Stimulated activated CD8-positive, alpha-beta memory T cell treated with anti-CD3 and anti-CD28 coated beads, Interleukin-2, amount 100 ng/mL, for 1 hour (primary cell): ENCODE measurements at regions not wholly inside any gene's neighbourhood (a gene's known extent, or its start where the extent isn't known, plus 50 kb on each side); places are given as distances from the start of the nearest gene placed in this dataset.
"Not testable (repeated sequence)": the region's sequence is repeated elsewhere in the genome, so short reads cannot be mapped to it uniquely, and the experiment has no call there.

Experiments used
- DNase-seq, 2 donors: peaks; one replicate each; pipeline ENCODE4 v3.0.0-alpha.2; 2020; ENCODE audit warnings: low read depth in 2 of 2

DNA sequence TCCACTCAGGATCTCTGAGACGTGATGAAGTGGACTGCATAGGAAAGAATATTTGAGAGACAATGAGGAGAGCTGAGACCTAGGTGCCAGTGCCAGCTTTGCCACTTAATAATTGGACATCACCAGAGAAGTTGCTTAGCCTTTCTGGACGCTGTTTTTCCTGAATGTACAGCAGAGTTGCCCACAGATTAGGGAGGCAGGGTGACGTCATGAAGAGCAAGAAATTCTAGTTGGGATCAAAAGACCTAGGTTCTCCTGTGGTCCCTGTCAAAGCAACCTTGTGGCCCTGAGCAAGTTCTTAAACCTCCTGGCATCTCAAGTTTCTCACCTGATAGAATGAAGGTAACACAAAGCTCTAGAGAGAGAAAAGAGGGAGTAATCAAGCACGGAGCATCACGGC is 174.6 kb upstream of the TENM4 start:
- DNase-seq = no peak

DNA sequence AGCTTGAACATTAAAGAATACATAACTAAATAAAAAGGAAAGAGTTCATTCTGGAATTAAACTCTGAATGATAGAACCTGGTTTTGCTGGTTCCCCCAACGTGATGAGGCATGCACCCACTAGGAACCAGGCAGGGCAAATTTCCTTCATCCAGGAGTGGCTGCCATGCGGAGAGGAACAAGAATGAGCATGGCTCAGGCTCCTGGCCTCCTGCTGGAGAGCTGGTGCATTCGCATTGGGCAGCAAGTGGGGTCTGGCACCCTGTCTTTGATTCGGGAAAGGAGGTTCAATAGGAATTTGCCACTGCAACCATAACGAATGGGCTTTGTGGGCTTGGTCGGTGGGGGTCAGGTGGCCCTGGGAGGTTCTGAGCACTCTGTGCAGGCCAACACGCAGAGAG is 169.8 kb upstream of the TENM4 start:
- no peak for DNase-seq

DNA sequence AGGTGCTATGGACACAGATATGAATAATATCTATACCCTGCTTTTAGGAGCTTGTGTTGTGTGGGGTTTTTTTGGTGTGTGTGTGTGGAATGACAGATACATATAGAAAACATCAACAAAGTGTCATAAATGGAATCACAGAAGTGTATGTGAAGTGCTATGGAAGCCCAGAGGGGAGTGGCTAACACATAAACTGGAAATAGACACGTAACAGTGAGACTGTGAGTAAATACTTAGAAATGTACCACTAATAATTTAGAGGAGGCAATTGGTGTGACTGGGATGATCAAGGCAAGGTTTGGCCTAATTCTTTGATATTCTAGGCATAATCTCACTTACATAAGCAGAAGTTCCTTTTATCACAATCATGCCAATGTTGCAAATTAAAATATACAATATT is 169.3 kb upstream of the TENM4 start:
- DNase-seq = no peak

DNA sequence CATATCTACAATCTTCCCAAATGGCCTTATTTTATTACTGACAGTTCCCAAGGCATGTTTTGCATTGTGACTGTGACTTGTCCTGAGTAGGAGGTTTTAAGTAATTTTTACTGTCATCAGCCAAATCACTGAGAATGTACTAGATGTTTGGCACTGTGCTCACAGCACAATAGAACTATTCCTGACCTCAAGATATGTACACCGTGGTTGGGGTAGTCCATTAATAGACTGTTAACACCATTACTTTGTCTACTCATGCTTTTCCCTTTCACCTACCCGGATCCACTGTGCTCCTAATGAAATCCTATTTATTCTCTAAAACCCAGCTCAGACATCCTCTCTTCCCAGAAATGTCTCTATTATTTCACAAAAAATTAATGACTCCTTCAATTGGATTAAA is 168.7 kb upstream of the TENM4 start:
- no peak for DNase-seq

GRCh38 chr11:79606461-79606860 is 165.6 kb upstream of the TENM4 start:
- not testable (repeated sequence) for DNase-seq

DNA sequence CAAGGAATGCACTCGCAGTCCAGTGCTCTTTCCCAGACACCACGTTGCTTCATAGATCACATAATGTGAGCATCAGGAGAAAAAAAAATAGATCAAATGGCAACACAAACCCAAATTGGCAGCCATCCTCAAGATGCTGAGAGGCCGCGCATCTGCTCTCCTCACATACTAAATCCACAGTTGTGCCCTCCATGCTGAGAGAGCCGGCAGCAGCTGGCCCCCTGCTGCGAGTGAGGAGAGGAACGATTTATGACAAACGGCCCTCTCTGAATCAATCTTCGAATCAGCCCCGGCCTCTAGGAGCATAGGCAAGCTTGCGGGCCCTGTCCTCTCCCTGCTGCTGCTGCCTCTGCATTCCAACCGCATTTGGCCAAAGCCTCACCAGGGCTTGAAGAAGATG is 159.9 kb upstream of the TENM4 start:
- no peak for DNase-seq

DNA sequence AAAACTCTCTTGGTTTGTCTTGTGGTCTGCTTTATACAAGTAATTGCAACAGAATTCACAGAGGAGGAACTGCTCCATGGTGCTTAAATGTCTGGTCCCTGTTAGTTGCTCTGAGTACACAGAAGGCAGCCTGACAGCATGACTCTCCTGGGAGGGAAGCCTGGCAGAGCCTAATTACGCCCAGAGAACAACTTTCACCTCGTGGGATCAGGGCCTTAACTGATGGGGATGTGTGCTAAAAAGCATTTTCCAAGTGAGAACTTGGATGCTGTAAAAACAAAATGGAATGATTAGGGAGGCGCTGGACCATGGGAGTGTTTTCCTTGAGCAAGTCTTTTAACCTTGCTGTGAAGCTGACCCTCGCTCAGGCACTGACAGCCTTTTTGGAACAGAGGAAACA is 154.0 kb upstream of the TENM4 start:
- DNase-seq = no peak

DNA sequence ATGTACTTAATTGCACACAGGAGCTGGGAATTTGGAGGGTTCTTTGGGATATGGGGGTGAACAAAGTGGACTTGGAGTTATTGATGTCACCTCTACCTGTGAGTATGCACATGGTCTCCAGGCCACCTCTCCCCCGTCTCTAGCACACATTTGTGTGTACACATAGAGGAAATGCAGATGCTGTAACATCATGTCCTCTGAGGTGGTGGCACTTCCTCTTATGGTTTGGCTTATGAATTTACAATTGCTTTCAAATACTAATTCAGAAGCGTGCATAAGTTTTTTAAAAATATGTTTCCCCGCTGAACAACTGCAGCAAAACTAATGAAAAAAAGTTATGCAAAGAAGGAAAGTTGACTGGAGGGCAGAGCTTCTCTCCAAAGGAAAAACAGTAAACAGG is 152.0 kb upstream of the TENM4 start:
- no peak for DNase-seq

DNA sequence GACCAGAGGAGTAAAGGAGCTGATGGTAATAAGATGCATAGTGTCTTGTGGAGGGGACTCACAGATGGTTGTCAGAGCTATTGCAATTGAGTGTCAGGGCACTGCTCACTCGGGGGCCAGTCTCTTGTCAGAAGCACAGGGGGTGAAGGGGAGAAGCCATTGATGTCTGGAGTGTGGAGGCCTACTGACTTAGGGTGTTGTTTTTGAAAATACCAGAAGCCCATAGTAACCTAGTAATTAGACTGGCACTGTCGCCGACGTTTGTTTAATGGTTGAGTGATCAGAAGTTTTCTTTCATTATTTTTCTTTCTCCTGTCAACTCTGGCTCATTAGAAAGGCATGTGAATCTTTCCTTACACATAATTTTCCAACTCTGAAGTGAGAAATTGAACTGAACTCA is 151.6 kb upstream of the TENM4 start:
- no peak for DNase-seq

DNA sequence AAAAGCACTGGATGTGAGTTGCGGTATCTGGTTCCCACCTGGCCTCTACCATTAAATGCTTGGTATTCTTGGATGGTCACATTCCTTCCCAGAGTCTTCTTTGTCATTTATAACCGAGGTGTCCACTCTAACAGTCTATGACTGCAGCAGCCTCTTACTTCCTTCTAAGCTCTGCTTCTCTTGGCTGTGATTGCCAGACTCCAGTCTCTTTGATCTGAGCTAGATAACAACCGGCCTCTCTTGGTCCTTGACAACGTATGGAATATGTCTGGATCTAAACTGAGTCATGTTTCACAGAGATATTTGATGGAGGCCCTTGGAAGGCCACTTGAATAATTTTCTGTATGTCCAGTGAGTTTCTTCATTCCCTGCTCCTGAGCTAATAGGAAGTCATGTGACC is 141.6 kb upstream of the TENM4 start:
- no peak for DNase-seq

DNA sequence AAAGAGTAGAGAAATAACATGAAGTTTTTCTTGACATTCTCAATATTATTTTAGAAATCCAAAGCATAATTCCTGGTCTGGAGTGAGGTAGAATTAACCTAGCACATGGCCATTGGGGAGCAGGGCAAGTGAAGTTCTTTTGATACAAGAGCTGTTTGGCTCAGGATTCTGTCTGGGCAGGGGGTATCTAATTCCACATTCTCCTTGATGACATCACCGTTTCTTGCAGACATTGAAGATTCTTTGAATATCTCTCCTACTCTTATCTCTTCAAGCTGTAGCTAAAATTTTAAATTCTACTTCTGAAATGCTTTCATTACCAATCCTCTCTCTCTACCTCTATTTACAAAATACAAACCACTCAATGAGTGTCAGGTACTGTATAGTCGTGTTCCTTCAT is 138.2 kb upstream of the TENM4 start:
- no peak for DNase-seq

DNA sequence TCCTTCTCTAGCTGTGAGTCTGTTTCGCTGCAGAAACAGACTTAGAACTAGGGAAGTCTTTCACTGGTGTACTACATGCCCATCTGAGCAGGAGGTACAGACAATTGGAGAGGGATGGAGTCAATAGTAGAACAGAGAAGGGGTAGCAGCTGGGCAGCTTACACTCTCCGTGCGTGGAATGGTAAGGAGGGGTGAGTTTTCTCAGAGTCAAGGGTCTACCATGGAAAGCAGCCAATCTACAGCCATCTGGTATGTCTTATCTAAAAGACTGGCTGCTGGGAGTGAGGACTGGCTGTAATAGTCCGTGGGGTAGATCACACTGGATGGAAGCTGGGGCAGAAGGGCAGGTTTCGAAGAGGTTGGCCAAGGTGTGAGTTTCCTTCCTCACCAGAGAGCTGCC is 137.3 kb upstream of the TENM4 start:
- no peak for DNase-seq

DNA sequence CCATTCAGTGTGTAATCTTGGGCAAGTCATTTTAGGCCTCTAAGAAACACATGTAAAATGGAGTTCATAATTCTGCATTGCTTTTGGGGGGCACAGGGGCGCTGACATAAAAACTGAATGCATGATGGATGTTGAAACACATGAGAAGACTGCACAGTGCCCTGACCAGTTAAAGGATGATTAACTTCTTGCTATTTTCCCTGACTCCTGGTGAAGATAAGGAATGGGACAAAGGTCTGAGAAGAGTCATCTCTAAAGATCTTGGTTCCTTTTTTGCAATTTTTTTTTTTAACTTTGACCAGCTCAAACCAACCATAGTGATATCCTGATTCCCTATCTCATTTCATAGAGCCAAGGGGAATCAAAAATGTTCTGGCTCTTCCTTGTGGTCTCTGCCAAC is 134.9 kb upstream of the TENM4 start:
- DNase-seq = no peak

DNA sequence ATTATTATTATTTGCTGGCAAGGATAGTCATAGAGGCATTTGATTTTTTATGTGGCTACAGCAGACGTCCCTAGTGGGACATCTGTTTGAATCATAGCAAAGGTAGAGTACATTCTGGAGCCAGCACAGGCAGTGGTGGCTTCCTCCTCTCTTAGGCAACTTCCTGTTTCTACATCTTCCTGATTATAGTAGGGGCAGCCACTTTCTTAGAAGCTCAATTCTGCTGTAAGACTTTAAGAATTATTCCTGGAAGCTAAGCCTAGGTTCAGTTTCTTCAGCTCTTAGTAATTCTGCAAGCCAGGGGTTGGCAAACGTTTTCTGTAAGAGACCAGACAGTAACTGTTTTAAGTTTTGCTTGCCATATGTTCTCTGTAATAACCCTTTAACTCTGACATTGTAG is 129.3 kb upstream of the TENM4 start:
- no peak for DNase-seq

DNA sequence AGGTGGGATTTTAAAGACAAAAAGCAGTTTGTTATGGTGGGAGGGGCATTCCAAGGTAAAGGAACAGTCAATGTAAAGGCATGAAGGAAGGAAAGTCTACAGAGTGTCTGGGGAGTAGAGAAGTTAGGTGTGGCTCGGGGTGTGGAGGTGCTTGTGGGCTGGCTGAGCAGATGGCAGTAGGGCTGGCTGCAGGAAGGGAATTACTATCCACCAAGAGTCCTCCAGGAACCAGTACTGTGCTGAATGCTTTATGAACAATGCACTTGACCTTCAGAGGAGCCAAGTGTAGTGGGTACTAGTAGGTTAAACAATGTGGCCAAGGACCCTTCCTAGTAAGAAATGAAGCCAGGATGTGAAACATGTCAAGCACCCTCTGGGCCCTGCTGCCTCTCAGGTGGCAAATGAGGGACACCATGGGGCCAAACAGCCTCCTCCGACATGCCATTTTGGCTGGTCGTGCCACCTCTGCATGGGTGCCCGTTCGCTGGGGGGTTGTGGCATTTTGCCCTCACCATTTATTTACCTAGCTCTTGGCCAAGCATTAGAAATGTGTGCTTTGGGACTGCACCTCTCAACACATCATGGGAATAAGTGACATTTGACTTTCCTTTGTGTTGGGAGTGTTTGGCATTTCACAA is 123.6 kb upstream of the TENM4 start:
- DNase-seq = no peak

DNA sequence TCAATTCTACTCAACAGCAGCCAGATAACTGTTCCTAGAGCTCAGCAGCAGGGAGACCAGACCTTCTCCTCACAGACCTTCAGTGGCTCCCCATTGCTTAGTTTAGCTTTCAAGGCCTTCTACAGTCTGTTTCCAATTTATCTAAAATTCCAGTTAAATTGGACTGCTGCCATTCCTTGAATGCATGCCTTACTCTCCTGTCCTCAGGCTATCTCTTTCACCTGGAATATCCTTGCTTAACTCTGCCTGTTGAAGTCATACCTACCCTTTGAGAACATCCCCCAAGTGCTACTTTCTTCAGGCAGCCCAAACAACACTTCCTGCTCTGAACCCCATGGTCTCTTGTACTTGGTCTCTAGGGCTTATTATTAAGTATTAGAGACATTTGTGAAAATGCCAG is 120.7 kb upstream of the TENM4 start:
- DNase-seq = no peak

- no peak for DNase-seq
These were observed 110.0 kb upstream of the TENM4 start for GRCh38 chr11:79550809-79551208.

- no peak for DNase-seq
These were observed 106.4 kb upstream of the TENM4 start for GRCh38 chr11:79547256-79547655.

DNA sequence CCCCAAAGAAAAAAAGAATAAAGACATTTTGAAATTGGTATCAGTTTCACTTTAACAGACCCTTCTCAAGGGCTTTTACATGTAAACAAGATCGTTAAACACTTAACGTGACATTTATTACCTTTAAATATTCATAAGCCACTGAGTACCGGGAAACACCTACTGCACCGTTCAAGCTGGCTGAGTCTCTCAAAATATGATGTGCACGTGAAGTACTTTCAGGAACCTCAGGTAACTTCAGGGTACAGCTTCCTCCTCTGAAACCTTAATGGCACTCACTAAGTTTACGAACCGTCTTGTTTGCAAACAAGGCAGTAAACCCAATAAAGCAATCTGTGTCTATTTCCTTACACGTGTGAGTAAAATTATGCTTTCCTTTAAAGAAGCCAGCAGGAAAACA is 105.5 kb upstream of the TENM4 start:
- no peak for DNase-seq

DNA sequence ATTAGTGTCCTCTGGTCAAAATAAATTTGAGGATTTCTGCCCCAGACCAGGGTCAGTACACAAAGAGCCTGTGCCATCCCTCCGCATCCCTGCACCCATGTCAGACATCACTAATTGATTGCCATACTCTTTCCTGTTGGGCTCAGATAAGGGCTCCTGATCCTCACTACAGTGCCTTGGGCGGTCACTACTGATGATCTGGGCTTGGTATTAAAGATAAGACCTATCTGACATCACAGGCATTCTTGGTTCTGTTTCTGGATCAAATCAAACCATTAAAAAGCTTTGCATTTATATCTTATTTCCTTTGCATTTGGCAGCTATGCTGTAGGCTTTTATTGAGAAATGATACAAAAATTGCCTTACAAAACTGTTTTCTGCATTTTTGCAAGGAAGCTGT is 103.5 kb upstream of the TENM4 start:
- DNase-seq = no peak

GRCh38 chr11:79543101-79543500 is 102.3 kb upstream of the TENM4 start:
- DNase-seq = no peak

DNA sequence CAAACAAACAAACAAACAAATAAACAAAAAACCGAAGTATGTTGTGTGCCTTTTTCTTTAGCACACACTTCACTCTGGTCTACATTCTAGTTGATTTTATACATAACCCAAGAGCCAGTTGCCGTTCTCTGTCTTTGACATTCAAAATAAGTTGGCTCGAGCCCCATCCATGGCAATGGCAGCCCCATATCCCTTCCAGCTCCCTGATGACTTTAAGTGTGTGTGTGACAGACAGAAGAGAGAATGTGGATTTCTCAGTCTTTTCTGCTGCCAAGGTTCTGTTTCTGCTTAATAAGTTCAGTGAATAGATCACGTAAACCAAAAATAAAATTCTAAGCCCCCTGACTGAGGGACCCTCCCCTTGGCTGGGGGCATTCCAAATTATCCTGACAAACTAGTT is 100.6 kb upstream of the TENM4 start:
- no peak for DNase-seq

GRCh38 chr11:79538775-79539174 is 97.9 kb upstream of the TENM4 start:
- no peak for DNase-seq

DNA sequence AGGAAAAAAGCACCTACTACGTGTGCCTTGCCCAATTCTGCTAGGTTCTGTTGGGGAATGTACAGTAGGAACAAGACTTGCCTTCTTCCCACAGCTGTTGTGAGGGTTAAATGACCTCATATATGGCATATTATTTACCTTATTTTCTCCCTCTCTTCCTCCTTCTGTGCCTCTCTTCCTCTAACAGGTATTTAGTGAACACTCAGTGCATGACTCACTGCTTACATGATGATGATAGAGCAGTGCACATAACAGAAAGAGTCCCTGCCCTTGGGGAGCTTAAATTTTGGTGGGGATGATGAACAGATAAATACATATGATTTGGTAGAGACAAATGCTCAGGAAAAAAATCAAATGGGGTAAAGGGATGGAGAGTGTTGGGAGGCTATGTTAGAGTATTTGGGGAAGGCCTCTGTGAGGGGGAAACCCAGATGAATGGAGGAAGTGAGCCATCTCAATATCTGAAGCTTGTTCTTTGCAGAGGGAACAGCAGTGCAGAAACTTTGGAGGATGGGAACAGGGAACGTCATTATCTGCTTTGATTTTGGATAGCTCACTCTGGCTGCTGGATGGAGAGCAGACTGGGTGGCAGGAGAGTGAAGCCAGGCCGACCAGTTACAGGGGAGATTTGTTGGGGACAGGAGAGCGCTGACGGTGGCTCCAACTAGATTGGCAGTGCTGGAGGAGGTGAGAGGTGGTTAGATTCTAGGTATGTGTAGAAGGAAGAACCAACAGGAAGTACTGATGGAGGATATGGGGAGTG is 95.5 kb upstream of the TENM4 start:
- no peak for DNase-seq
